CD14-positive monocyte (primary cell): ENCODE measurements at regions not wholly inside any gene's neighbourhood (a gene's known extent, or its start where the extent isn't known, plus 50 kb on each side); places are given as distances from the start of the nearest gene placed in this dataset.

Experiments
- DNase-seq, 3 donors: peaks; one replicate each; pipeline ENCODE4 v3.0.0-alpha.2; 2011 to 2022
- H2AFZ ChIP-seq: 2 replicates; pipeline ENCODE4 v1.6.0; 2012; ENCODE audit warnings: mild to moderate bottlenecking, low read depth, low read length, inconsistent platforms; ENCODE audit not compliant: insufficient read depth, poor library complexity, severe bottlenecking
- H3K27ac ChIP-seq, 2 donors: 1 replicate in 1 of 2; 2 replicates in 1 of 2; pipeline ENCODE4 v1.5.1; 2012 to 2013; ENCODE audit warnings: low read length in 2 of 2, control low read depth in 1 of 2, inconsistent platforms in 1 of 2, low read depth in 1 of 2, mild to moderate bottlenecking in 1 of 2
- H3K27me3 ChIP-seq, 2 donors: one replicate each; pipeline versions ENCODE4 v1.6.0 to v1.6.1; 2011 to 2013; ENCODE audit warnings: low read length in 2 of 2; ENCODE audit not compliant: control insufficient read depth in 2 of 2, insufficient read depth in 2 of 2
- H3K36me3 ChIP-seq, 2 donors: replicated peaks in 1 of 2; 1 replicate in 1 of 2; 2 replicates in 1 of 2; pipeline versions ENCODE4 v1.5.1 to v1.6.1; 2012 to 2013; ENCODE audit warnings: low read length in 2 of 2, control low read depth in 1 of 2, inconsistent platforms in 1 of 2, mild to moderate bottlenecking in 1 of 2; ENCODE audit not compliant: insufficient read depth in 2 of 2, control insufficient read depth in 1 of 2
- H3K4me1 ChIP-seq, 2 donors: 1 replicate in 1 of 2; 2 replicates in 1 of 2; pipeline versions ENCODE4 v1.5.1 to v1.6.1; 2012 to 2013; ENCODE audit warnings: low read length in 2 of 2, control low read depth in 1 of 2, inconsistent platforms in 1 of 2, mild to moderate bottlenecking in 1 of 2, moderate library complexity in 1 of 2; ENCODE audit not compliant: insufficient read depth in 2 of 2, control insufficient read depth in 1 of 2
- H3K4me2 ChIP-seq: replicated peaks from 2 replicates; pipeline ENCODE3; 2012; ENCODE audit warnings: low read length, moderate library complexity, mild to moderate bottlenecking; ENCODE audit not compliant: poor library complexity, severe bottlenecking; ENCODE audit errors: extremely low read depth
- H3K4me3 ChIP-seq, 3 experiments: fragments of 200-600 bp in 1 of 3; sonication (generic) in 1 of 3; replicated peaks in 1 of 3; 1 replicate in 2 of 3; 2 replicates in 1 of 3; pipeline ENCODE4 v1.5.1; 2011 to 2013; ENCODE audit warnings: low read length in 3 of 3, mild to moderate bottlenecking in 3 of 3, control low read depth in 2 of 3, low read depth in 2 of 3, inconsistent platforms in 1 of 3, moderate library complexity in 1 of 3
- H3K79me2 ChIP-seq: 2 replicates; pipeline ENCODE4 v1.6.0; 2012; ENCODE audit warnings: mild to moderate bottlenecking, control low read depth, inconsistent platforms, low read length, moderate library complexity; ENCODE audit not compliant: insufficient read depth
- H3K9ac ChIP-seq: 2 replicates; pipeline ENCODE4 v1.6.0; 2017; ENCODE audit warnings: low read length, mild to moderate bottlenecking; ENCODE audit not compliant: insufficient read depth, poor library complexity, severe bottlenecking
- H3K9me3 ChIP-seq, 2 donors: replicated peaks in 1 of 2; 1 replicate in 1 of 2; 2 replicates in 1 of 2; pipeline versions ENCODE4 v1.5.1 to v1.6.1; 2012 to 2013; ENCODE audit warnings: low read length in 2 of 2, control low read depth in 1 of 2; ENCODE audit not compliant: control insufficient read depth in 1 of 2, insufficient read depth in 1 of 2
- H4K20me1 ChIP-seq: 2 replicates; pipeline ENCODE4 v1.6.0; 2012; ENCODE audit warnings: mild to moderate bottlenecking, low read length, control low read depth, moderate library complexity; ENCODE audit not compliant: insufficient read depth
- H3K27ac Mint-ChIP-seq, 7 donors: one replicate each; pipeline ENCODE4 v1.8.0; 2020; ENCODE audit warnings: mild to moderate bottlenecking in 7 of 7, mixed read lengths in 7 of 7, moderate library complexity in 6 of 7, inconsistent platforms in 2 of 7
- H3K27me3 Mint-ChIP-seq, 3 donors: one replicate each; pipeline ENCODE4 v1.8.0; 2021 to 2022; ENCODE audit warnings: low read depth in 3 of 3, mild to moderate bottlenecking in 3 of 3, mixed read lengths in 3 of 3, moderate library complexity in 3 of 3, inconsistent platforms in 1 of 3
- H3K36me3 Mint-ChIP-seq, 2 donors: one replicate each; pipeline ENCODE4 v1.8.0; 2020; ENCODE audit warnings: mixed read lengths in 2 of 2, inconsistent platforms in 1 of 2, mild to moderate bottlenecking in 1 of 2
- H3K4me1 Mint-ChIP-seq: one replicate; pipeline ENCODE4 v1.8.0; 2020; ENCODE audit warnings: mild to moderate bottlenecking, mixed read lengths
- H3K4me3 Mint-ChIP-seq, 2 donors: one replicate each; pipeline ENCODE4 v1.8.0; 2020; ENCODE audit warnings: mild to moderate bottlenecking in 2 of 2, mixed read lengths in 2 of 2, moderate library complexity in 1 of 2
- H3K9me3 Mint-ChIP-seq, 7 donors: one replicate each; pipeline ENCODE4 v1.8.0; 2020 to 2022; ENCODE audit warnings: mixed read lengths in 7 of 7, mild to moderate bottlenecking in 6 of 7, moderate library complexity in 6 of 7, inconsistent platforms in 2 of 7
- WGBS: methylation state at CpG from one replicate; pipeline ENCODE4 v1.1.5; 2013; ENCODE audit warnings: missing lambda C conversion rate; ENCODE audit not compliant: insufficient coverage; 5-methylcytosine and 5-hydroxymethylcytosine counted together
- intact Hi-C, 2 donors: fragments of 100-400 bp; cut with micrococcal nuclease; formaldehyde crosslinking; loops; one replicate each; pipeline versions ENCODE4 v1.15.0 to v1.15.1; 2023
- TF ChIP-seq, protein P1 (sequence below): fragments of 200-600 bp; IDR thresholded peaks from one replicate; pipeline ENCODE4 v1.8.0; 2022; ENCODE audit warnings: antibody characterized with exemption, mild to moderate bottlenecking

DNA sequence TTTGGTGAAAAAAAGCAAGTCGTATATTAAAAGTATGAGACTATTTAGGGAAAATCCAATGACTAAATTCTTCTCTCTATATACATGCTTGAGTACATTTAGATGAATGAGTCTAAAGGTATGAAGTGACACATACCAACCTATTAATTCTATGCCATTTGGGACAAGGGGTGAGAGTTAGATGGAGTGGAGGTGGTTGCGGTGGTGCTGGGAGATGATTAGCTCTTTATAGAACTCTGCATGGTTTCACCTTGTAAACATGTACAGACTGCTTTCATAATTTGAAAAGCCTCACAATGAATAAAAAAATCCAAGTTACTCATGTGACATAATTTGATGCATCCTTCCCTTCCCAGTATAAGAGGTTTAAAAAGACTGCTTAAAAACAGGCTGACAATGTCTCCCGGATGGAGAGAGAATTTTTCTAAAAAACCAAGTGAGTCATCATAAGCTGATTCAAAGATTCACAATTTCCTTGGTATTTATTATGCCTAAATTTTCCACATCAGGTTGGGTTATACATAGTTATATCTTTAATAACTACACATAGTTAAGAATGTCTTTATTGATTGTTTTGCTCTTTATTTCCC lies 572.8 kb downstream of the REEP3 start:
- Histone ChIP-seq H4K20me1 (no peaks in the 10 kb centered on the region), H3K4me3 (no peak overlapping the region), H3K27ac (no peak overlapping the region), H3K36me3 (no peaks in the 10 kb centered on the region), H3K79me2 (no peaks in the 10 kb centered on the region), H3K9ac (no peak overlapping the region), H3K9me3 (no peaks in the 10 kb centered on the region), H2AFZ (no peak overlapping the region), H3K27me3 (no peaks in the 10 kb centered on the region), H3K4me2 (no peak overlapping the region), H3K4me1 (no peaks in the 10 kb centered on the region)
- Mint-ChIP-seq H3K9me3 (peaks cover 0 to 2% (median 0%) of the 10 kb centered on the region in 7 donors), H3K27me3 (peaks cover 1 to 2% (median 2%) of the 10 kb centered on the region in 3 donors), H3K27ac (no peak overlapping the region), H3K36me3 (no peaks in the 10 kb centered on the region), H3K4me1 (no peaks in the 10 kb centered on the region), H3K4me3 (no peak overlapping the region)
- TF ChIP-seq, protein P1, sequence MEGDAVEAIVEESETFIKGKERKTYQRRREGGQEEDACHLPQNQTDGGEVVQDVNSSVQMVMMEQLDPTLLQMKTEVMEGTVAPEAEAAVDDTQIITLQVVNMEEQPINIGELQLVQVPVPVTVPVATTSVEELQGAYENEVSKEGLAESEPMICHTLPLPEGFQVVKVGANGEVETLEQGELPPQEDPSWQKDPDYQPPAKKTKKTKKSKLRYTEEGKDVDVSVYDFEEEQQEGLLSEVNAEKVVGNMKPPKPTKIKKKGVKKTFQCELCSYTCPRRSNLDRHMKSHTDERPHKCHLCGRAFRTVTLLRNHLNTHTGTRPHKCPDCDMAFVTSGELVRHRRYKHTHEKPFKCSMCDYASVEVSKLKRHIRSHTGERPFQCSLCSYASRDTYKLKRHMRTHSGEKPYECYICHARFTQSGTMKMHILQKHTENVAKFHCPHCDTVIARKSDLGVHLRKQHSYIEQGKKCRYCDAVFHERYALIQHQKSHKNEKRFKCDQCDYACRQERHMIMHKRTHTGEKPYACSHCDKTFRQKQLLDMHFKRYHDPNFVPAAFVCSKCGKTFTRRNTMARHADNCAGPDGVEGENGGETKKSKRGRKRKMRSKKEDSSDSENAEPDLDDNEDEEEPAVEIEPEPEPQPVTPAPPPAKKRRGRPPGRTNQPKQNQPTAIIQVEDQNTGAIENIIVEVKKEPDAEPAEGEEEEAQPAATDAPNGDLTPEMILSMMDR = no peak
- DNase-seq = no peak
- WGBS = no CpG with 5 or more reads among the region's 3 CpGs
- intact Hi-C loops = no loop called here

DNA sequence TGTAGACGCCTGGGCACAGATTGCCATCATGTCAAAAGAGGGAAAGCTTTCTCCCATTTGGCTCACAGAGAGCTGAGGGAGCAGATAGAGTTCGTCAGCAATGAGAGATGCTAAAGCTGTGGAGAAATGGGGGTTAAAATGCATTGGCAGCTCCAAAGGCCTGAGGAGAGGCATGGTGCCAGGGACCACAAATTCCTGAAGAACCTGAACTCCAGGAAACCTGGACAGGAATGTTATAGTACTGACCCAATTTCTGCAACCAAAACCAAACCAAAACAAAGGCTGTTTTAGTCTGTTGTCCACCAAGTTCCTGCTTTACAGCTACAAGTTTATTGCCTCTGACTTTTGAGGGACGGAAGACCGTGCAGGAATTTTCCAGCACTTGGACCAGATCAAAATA lies 575.7 kb downstream of the REEP3 start:
- H3K9ac ChIP-seq = no peak overlapping the region
- no peaks in the 10 kb centered on the region for H3K4me1 ChIP-seq
- DNase-seq = no peak
- H3K4me3 ChIP-seq = no peak overlapping the region
- intact Hi-C loops = no loop called here
- H3K4me2 ChIP-seq = no peak overlapping the region
- 92% methylated on average over 2 of the region's 4 CpGs for WGBS
- H2AFZ ChIP-seq = no peak overlapping the region
- TF ChIP-seq, protein P1 = no peak
- Mint-ChIP-seq H3K36me3 (no peaks in the 10 kb centered on the region), H3K9me3 (peaks cover 0 to 2% (median 0%) of the 10 kb centered on the region in 7 donors), H3K27ac (no peak overlapping the region), H3K27me3 (peaks cover 1 to 4% (median 2%) of the 10 kb centered on the region in 3 donors), H3K4me3 (no peak overlapping the region), H3K4me1 (no peaks in the 10 kb centered on the region)
- H3K36me3 ChIP-seq = no peaks in the 10 kb centered on the region
- no peaks in the 10 kb centered on the region for H4K20me1 ChIP-seq
- H3K79me2 ChIP-seq = no peaks in the 10 kb centered on the region
- no peaks in the 10 kb centered on the region for H3K9me3 ChIP-seq
- H3K27me3 ChIP-seq = no peaks in the 10 kb centered on the region
- no peak overlapping the region for H3K27ac ChIP-seq
